HEK293 (cell line): ENCODE measurements at regions not wholly inside any gene's neighbourhood (a gene's known extent, or its start where the extent isn't known, plus 50 kb on each side); places are given as distances from the start of the nearest gene placed in this dataset.

Experiments
- CTCF ChIA-PET: fragments of 350-600 bp; formaldehyde crosslinking; extraction: SDS; loops from one replicate; lab custom pipeline; 2021; ENCODE audit warnings: antibody characterized with exemption; lab: Yijun Ruan, JAX
- POLR2A ChIA-PET: fragments of 300-600 bp; formaldehyde crosslinking; extraction: SDS; loops from one replicate; lab custom pipeline; 2020; ENCODE audit warnings: antibody characterized with exemption, inconsistent platforms; lab: Yijun Ruan, JAX
- H3K27ac ChIP-seq: fragments of 200-500 bp; sonication (Bioruptor generic); 2 replicates; pipeline ENCODE4 v1.5.1; 2014; ENCODE audit warnings: low read depth, low read length, control low read depth, inconsistent platforms; ENCODE audit errors: extremely low read depth
- H3K36me3 ChIP-seq, 2 experiments: fragments of 200-500 bp in 1 of 2; sonication (Bioruptor generic) in 1 of 2; 1 replicate in 1 of 2; 2 replicates in 1 of 2; pipeline ENCODE4 v1.5.1; 2014 to 2017; ENCODE audit warnings: inconsistent platforms in 2 of 2, low read length in 2 of 2; ENCODE audit not compliant: control insufficient read depth in 2 of 2, insufficient read depth in 1 of 2
- H3K4me1 ChIP-seq: fragments of 200-500 bp; sonication (Bioruptor generic); 2 replicates; pipeline ENCODE4 v1.5.1; 2014; ENCODE audit warnings: mild to moderate bottlenecking, low read length, inconsistent platforms; ENCODE audit not compliant: control insufficient read depth, insufficient read depth
- H3K4me3 ChIP-seq: 2 replicates; pipeline ENCODE4 v1.5.1; 2011; ENCODE audit warnings: low read depth, mild to moderate bottlenecking, control low read depth, low read length, moderate library complexity
- H3K9me3 ChIP-seq: fragments of 200-500 bp; sonication (Bioruptor generic); 2 replicates; pipeline ENCODE4 v1.5.1; 2014; ENCODE audit warnings: low read depth, low read length, inconsistent platforms; ENCODE audit not compliant: control insufficient read depth, insufficient read depth
- BCL6B ChIP-seq: fragments of 450-650 bp; formaldehyde crosslinking; IDR thresholded peaks from 2 replicates; pipeline ENCODE4 v1.5.1; 2017; ENCODE audit warnings: missing biosample characterization, missing genetic modification characterization
- GFI1B ChIP-seq: fragments of 450-650 bp; formaldehyde crosslinking; IDR thresholded peaks from 2 replicates; pipeline ENCODE4 v1.5.1; 2016; ENCODE audit warnings: missing biosample characterization, missing genetic modification characterization
- OSR2 ChIP-seq: fragments of 450-650 bp; formaldehyde crosslinking; IDR thresholded peaks from 2 replicates; pipeline ENCODE4 v1.5.1; 2016; ENCODE audit warnings: missing biosample characterization, missing genetic modification characterization
- RBAK ChIP-seq: fragments of 450-650 bp; formaldehyde crosslinking; IDR thresholded peaks from 2 replicates; pipeline ENCODE4 v1.5.1; 2016; ENCODE audit warnings: missing biosample characterization, missing genetic modification characterization
- ZEB2 ChIP-seq: fragments of 450-650 bp; formaldehyde crosslinking; IDR thresholded peaks from 2 replicates; pipeline ENCODE4 v1.5.1; 2016; ENCODE audit warnings: missing biosample characterization, missing genetic modification characterization
- ZNF132 ChIP-seq: fragments of 450-650 bp; formaldehyde crosslinking; IDR thresholded peaks from 2 replicates; pipeline ENCODE4 v1.5.1; 2017; ENCODE audit warnings: missing biosample characterization, missing genetic modification characterization, borderline replicate concordance
- ZNF280D ChIP-seq: fragments of 450-650 bp; formaldehyde crosslinking; IDR thresholded peaks from 2 replicates; pipeline ENCODE4 v1.5.1; 2016; ENCODE audit warnings: missing biosample characterization, missing genetic modification characterization
- ZNF292 ChIP-seq: fragments of 450-650 bp; formaldehyde crosslinking; IDR thresholded peaks from 2 replicates; pipeline ENCODE4 v1.5.1; 2016; ENCODE audit warnings: low read depth, missing biosample characterization, missing genetic modification characterization, borderline replicate concordance
- ZNF423 ChIP-seq: fragments of 450-650 bp; formaldehyde crosslinking; IDR thresholded peaks from 2 replicates; pipeline ENCODE4 v1.5.1; 2016; ENCODE audit warnings: missing biosample characterization, missing genetic modification characterization
- ZNF571 ChIP-seq: fragments of 450-650 bp; formaldehyde crosslinking; IDR thresholded peaks from 2 replicates; pipeline ENCODE4 v1.5.0; 2017; ENCODE audit warnings: missing biosample characterization, missing genetic modification characterization
- ZNF624 ChIP-seq: fragments of 450-650 bp; formaldehyde crosslinking; IDR thresholded peaks from 2 replicates; pipeline ENCODE4 v1.5.1; 2017; ENCODE audit warnings: missing biosample characterization, missing genetic modification characterization
- ZNF629 ChIP-seq: fragments of 450-650 bp; formaldehyde crosslinking; IDR thresholded peaks from 2 replicates; pipeline ENCODE4 v1.5.1; 2017; ENCODE audit warnings: missing biosample characterization, missing genetic modification characterization
- ZNF707 ChIP-seq: fragments of 450-650 bp; formaldehyde crosslinking; IDR thresholded peaks from 2 replicates; pipeline ENCODE4 v1.5.1; 2016; ENCODE audit warnings: missing biosample characterization, missing genetic modification characterization
- ZNF792 ChIP-seq: fragments of 450-650 bp; formaldehyde crosslinking; IDR thresholded peaks from 2 replicates; pipeline ENCODE4 v1.5.1; 2016; ENCODE audit warnings: missing biosample characterization, missing genetic modification characterization
- ZSCAN23 ChIP-seq: fragments of 450-650 bp; formaldehyde crosslinking; IDR thresholded peaks from 2 replicates; pipeline ENCODE4 v1.5.1; 2016; ENCODE audit warnings: missing biosample characterization, missing genetic modification characterization
- TF ChIP-seq, protein P1 (sequence below): fragments of 450-650 bp; formaldehyde crosslinking; IDR thresholded peaks from 2 replicates; pipeline ENCODE4 v1.5.1; 2016; ENCODE audit warnings: missing biosample characterization, missing genetic modification characterization

DNA sequence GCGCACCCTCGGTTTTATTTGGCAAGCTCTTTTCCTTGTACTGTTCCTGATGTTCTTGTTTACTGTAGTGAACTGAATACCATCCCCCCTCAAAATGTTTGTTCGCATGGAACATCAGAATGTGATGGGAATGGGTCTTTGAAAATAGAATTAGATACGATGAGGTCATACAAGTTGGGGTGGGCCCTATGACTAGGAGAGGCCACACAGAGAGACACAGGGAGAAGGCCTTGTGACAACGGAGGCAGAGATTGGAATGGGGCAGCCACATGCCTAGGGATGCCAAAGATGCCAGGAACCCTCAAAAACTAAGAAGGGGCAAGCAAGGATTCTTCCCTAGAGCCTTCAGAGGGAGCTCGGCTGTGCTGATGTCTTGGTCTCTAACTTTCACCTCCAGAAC, 123.6 kb downstream of the FAM204A start:
- Histone ChIP-seq H3K9me3 (no peaks in the 10 kb centered on the region), H3K36me3 (no peaks in the 10 kb centered on the region), H3K27ac (no peak overlapping the region), H3K4me1 (no peaks in the 10 kb centered on the region), H3K4me3 (no peak overlapping the region)
- CTCF ChIA-PET = no interaction called here
- POLR2A ChIA-PET = no interaction called here
- TF ChIP-seq RBAK (tag by site-specific recombination) (no peak), ZNF423 (tag by site-specific recombination) (no peak), OSR2 (tag by site-specific recombination) (no peak)

DNA sequence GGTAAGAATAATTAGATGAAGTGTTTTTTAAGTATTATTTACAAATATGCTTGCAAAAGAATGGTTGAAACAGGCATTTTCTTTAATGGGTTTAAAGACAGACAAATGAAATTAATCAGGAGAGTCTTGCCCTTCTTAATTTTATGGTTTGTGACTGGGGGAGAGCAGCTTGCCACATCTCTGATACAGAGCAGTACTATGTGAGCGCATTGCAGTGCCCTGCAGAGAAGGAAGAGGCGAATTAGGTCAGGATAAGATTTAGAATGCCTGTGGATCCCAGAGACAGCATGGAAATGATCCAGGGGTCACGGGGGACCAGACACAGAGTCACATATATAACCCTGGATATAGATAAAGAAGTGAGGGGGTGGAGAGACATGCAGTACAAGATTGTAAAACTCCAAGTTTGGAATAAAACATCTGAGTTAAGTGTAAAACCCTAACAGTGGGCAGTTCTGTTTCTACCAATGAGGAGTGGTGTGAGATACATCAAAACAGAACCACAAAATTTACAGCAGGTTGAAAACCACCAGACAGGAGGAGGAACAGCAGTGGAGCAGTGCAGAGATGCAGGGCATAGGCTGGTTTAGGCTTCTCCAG, 125.5 kb downstream of the FAM204A start:
- H3K36me3 ChIP-seq = no peaks in the 10 kb centered on the region
- ChIA-PET CTCF (interaction anchor here (1.0 kb wide), 1 partner anchor 24 kb away, joined by 3 read pairs; no protein-coding TSS in a partner anchor), POLR2A (no interaction called here)
- no peaks in the 10 kb centered on the region for H3K9me3 ChIP-seq
- 0 out of 2 replicates have a peak, but pooled peaks cover 2% of the 10 kb centered on the region for H3K4me1 ChIP-seq
- no peak for TF ChIP-seq ZSCAN23 (tag by site-specific recombination)
- TF ChIP-seq ZNF132 (tag by site-specific recombination) = no peak
- no peak for TF ChIP-seq ZEB2 (tag by site-specific recombination)
- TF ChIP-seq ZNF624 = no peak
- no peak for TF ChIP-seq ZNF707 (tag by site-specific recombination)
- TF ChIP-seq ZNF292 (tag by site-specific recombination) = no peak
- TF ChIP-seq BCL6B (tag by site-specific recombination) = no peak
- no peak for TF ChIP-seq ZNF571 (tag by site-specific recombination)
- TF ChIP-seq ZNF280D = no peak
- TF ChIP-seq ZNF629 (tag by site-specific recombination) = no peak
- TF ChIP-seq GFI1B (tag by site-specific recombination) = no peak
- TF ChIP-seq, protein P1, sequence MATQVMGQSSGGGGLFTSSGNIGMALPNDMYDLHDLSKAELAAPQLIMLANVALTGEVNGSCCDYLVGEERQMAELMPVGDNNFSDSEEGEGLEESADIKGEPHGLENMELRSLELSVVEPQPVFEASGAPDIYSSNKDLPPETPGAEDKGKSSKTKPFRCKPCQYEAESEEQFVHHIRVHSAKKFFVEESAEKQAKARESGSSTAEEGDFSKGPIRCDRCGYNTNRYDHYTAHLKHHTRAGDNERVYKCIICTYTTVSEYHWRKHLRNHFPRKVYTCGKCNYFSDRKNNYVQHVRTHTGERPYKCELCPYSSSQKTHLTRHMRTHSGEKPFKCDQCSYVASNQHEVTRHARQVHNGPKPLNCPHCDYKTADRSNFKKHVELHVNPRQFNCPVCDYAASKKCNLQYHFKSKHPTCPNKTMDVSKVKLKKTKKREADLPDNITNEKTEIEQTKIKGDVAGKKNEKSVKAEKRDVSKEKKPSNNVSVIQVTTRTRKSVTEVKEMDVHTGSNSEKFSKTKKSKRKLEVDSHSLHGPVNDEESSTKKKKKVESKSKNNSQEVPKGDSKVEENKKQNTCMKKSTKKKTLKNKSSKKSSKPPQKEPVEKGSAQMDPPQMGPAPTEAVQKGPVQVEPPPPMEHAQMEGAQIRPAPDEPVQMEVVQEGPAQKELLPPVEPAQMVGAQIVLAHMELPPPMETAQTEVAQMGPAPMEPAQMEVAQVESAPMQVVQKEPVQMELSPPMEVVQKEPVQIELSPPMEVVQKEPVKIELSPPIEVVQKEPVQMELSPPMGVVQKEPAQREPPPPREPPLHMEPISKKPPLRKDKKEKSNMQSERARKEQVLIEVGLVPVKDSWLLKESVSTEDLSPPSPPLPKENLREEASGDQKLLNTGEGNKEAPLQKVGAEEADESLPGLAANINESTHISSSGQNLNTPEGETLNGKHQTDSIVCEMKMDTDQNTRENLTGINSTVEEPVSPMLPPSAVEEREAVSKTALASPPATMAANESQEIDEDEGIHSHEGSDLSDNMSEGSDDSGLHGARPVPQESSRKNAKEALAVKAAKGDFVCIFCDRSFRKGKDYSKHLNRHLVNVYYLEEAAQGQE (tag by site-specific recombination) = no peak
- no peak for TF ChIP-seq ZNF792 (tag by site-specific recombination)
- H3K4me3 ChIP-seq = no peak overlapping the region
- no peak overlapping the region for H3K27ac ChIP-seq
